ENCODE measurements at regions not wholly inside any gene's neighbourhood (a gene's known extent, or its start where the extent isn't known, plus 50 kb on each side); places are given as distances from the start of the nearest gene placed in this dataset.

DNA sequence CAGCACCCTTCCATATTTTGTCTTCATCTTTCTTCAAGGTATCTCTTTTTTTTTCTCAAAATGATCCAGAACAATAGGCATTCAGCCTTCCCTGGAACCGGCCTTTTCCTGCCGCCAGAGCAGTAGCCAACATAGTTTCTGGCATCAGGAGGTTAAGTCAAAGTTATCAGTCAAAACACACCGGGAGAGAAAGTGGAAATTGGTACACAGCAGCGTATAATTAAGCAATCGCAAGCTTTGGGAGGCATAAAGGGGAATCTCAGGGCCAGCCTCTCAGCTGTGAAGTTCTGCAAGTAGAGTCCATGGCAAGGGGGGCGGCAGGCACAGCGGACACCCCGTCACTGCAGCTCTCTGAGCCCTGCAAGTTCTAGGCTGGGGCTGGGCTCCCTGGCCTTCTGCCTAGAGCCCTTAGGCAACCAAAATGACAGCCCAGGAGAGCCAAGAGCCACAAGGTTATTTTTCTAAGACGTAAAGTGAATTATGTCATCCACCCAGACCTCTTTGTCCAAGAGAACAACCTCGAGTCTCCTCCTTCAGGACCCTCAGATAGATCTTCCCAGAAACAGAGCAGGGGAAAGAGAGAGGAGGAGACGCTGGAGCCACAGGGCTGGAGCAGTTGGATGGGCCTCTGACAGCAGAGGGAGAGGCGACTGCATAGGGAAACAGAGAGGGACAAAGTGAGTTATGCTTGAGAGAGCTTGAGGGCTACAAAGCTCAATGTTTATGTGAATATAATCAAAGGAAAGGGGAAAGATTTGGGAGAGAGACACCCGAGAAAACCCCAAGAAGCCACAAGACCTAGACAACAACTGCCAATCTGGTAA, 114.7 kb downstream of the BCL2L11 start:
- WGBS, 2 donors = 51 to 72% methylated on average over 13 of the region's 13 CpGs
- no peaks in the 10 kb centered on the region for H3K9me3 ChIP-seq (ENCODE audit: control insufficient read depth in 2 of 2, insufficient read depth in 1 of 2, low read depth in 1 of 2, low read length in 1 of 2)
- H3K27me3 ChIP-seq (ENCODE audit: control insufficient read depth in 1 of 2, insufficient read depth in 2 of 2, low read length in 2 of 2) = no peaks in the 10 kb centered on the region
- H3K27ac ChIP-seq (ENCODE audit: low read depth in 2 of 2, low read length in 1 of 2) = peak overlapping the region; percentile 87
- peaks cover 5 to 11% of the 10 kb centered on the region in 2 donors for H3K4me1 ChIP-seq (ENCODE audit: control insufficient read depth in 2 of 2, insufficient read depth in 2 of 2, low read length in 1 of 2)
- no peaks in the 10 kb centered on the region for H3K36me3 ChIP-seq (ENCODE audit: control insufficient read depth in 2 of 2, insufficient read depth in 2 of 2, low read length in 1 of 2)
- H3K4me3 ChIP-seq (ENCODE audit: low read depth in 1 of 2, low read length in 2 of 2) = no peak overlapping the region

- WGBS, 2 donors = 49 to 73% methylated on average over 3 of the region's 3 CpGs
- Histone ChIP-seq H3K9me3 (ENCODE audit: control insufficient read depth in 2 of 2, insufficient read depth in 1 of 2, low read depth in 1 of 2, low read length in 1 of 2) (no peaks in the 10 kb centered on the region), H3K27ac (ENCODE audit: low read depth in 2 of 2, low read length in 1 of 2) (peak overlapping the region; percentile 87), H3K4me1 (ENCODE audit: control insufficient read depth in 2 of 2, insufficient read depth in 2 of 2, low read length in 1 of 2) (peaks cover 5 to 11% of the 10 kb centered on the region in 2 donors), H3K36me3 (ENCODE audit: control insufficient read depth in 2 of 2, insufficient read depth in 2 of 2, low read length in 1 of 2) (no peaks in the 10 kb centered on the region), H3K27me3 (ENCODE audit: control insufficient read depth in 1 of 2, insufficient read depth in 2 of 2, low read length in 2 of 2) (no peaks in the 10 kb centered on the region), H3K4me3 (ENCODE audit: low read depth in 1 of 2, low read length in 2 of 2) (no peak overlapping the region)
Observed at GRCh38 chr2:111236025-111236424, 115.3 kb downstream of the BCL2L11 start.

DNA sequence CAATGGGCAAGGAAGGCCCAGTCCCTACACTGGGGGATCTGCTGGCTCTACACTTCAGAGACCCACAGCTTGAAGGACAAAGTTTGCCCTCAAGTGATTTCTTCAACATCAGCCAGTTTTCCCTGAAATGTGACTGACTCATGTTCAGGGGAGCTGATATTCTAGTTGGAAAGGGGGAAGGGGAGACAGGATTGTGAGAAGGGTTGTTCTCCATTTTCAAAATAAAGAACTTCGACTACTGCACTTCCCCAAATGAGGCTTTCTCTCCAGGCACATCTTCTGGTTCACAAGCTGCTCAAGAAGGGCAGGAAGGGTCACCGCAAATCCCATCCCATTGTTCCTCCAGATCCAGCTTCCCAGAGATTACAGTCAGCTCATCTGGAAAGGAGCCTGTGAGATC, 117.6 kb downstream of the BCL2L11 start:
- Histone ChIP-seq H3K27ac (ENCODE audit: low read depth in 2 of 2, low read length in 1 of 2) (no peak overlapping the region), H3K4me1 (ENCODE audit: control insufficient read depth in 2 of 2, insufficient read depth in 2 of 2, low read length in 1 of 2) (peaks cover 5 to 11% of the 10 kb centered on the region in 2 donors), H3K4me3 (ENCODE audit: low read depth in 1 of 2, low read length in 2 of 2) (no peak overlapping the region), H3K36me3 (ENCODE audit: control insufficient read depth in 2 of 2, insufficient read depth in 2 of 2, low read length in 1 of 2) (no peaks in the 10 kb centered on the region), H3K27me3 (ENCODE audit: control insufficient read depth in 1 of 2, insufficient read depth in 2 of 2, low read length in 2 of 2) (no peaks in the 10 kb centered on the region), H3K9me3 (ENCODE audit: control insufficient read depth in 2 of 2, insufficient read depth in 1 of 2, low read depth in 1 of 2, low read length in 1 of 2) (no peaks in the 10 kb centered on the region)
- 87 to 96% methylated on average over 2 of the region's 2 CpGs for WGBS, 2 donors

- H3K36me3 ChIP-seq (ENCODE audit: control insufficient read depth in 2 of 2, insufficient read depth in 2 of 2, low read length in 1 of 2) = no peaks in the 10 kb centered on the region
Observed at GRCh38 chr2:111239107-111239506, 118.4 kb downstream of the BCL2L11 start.

GRCh38 chr2:111239581-111240249, 119.0 kb downstream of the BCL2L11 start:
- WGBS, 2 donors = 96 to 97% methylated on average over 3 of the region's 3 CpGs
- Histone ChIP-seq H3K36me3 (ENCODE audit: control insufficient read depth in 2 of 2, insufficient read depth in 2 of 2, low read length in 1 of 2) (no peaks in the 10 kb centered on the region), H3K4me1 (ENCODE audit: control insufficient read depth in 2 of 2, insufficient read depth in 2 of 2, low read length in 1 of 2) (peaks cover 3 to 11% of the 10 kb centered on the region in 2 donors), H3K4me3 (ENCODE audit: low read depth in 1 of 2, low read length in 2 of 2) (no peak overlapping the region), H3K9me3 (ENCODE audit: control insufficient read depth in 2 of 2, insufficient read depth in 1 of 2, low read depth in 1 of 2, low read length in 1 of 2) (no peaks in the 10 kb centered on the region), H3K27me3 (ENCODE audit: control insufficient read depth in 1 of 2, insufficient read depth in 2 of 2, low read length in 2 of 2) (no peaks in the 10 kb centered on the region), H3K27ac (ENCODE audit: low read depth in 2 of 2, low read length in 1 of 2) (no peak overlapping the region)

More at GRCh38 chr2:111239107-111239506, 118.4 kb downstream of the BCL2L11 start:
- whole genome bisulfite sequencing, 2 donors = 91 to 93% methylated on average over 4 of the region's 4 CpGs
- no peak overlapping the region for H3K4me3 ChIP-seq (ENCODE audit: low read depth in 1 of 2, low read length in 2 of 2)
- no peak overlapping the region for H3K27ac ChIP-seq (ENCODE audit: low read depth in 2 of 2, low read length in 1 of 2)
- H3K27me3 ChIP-seq (ENCODE audit: control insufficient read depth in 1 of 2, insufficient read depth in 2 of 2, low read length in 2 of 2) = no peaks in the 10 kb centered on the region
- peaks cover 5 to 11% of the 10 kb centered on the region in 2 donors for H3K4me1 ChIP-seq (ENCODE audit: control insufficient read depth in 2 of 2, insufficient read depth in 2 of 2, low read length in 1 of 2)
- H3K9me3 ChIP-seq (ENCODE audit: control insufficient read depth in 2 of 2, insufficient read depth in 1 of 2, low read depth in 1 of 2, low read length in 1 of 2) = no peaks in the 10 kb centered on the region

- Histone ChIP-seq H3K4me3 (ENCODE audit: low read depth in 1 of 2, low read length in 2 of 2) (no peak overlapping the region), H3K36me3 (ENCODE audit: control insufficient read depth in 2 of 2, insufficient read depth in 2 of 2, low read length in 1 of 2) (no peaks in the 10 kb centered on the region), H3K27me3 (ENCODE audit: control insufficient read depth in 1 of 2, insufficient read depth in 2 of 2, low read length in 2 of 2) (no peaks in the 10 kb centered on the region)
Observed at GRCh38 chr2:111243295-111243694, 122.6 kb downstream of the BCL2L11 start.

DNA sequence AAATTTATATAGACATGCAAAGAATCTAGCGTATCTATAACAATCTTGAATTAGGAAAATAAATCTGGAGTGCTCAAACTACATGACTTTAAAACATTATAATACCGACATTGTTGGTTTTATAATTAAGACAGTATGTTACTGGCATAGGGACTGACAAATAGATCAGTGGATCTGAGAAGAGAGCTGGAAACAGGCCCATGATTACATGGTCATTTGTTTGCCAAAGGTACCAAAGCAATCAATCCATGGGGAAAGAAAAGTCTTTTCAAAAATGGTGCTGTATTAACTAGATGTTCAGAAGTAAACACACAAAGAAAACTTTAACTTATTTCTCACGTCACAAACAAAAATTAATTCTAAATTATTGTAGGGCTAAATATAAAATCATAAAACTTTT, 124.2 kb downstream of the BCL2L11 start:
- Histone ChIP-seq H3K4me1 (ENCODE audit: control insufficient read depth in 2 of 2, insufficient read depth in 2 of 2, low read length in 1 of 2) (no peaks in the 10 kb centered on the region), H3K4me3 (ENCODE audit: low read depth in 1 of 2, low read length in 2 of 2) (no peak overlapping the region), H3K27ac (ENCODE audit: low read depth in 2 of 2, low read length in 1 of 2) (no peak overlapping the region), H3K9me3 (ENCODE audit: control insufficient read depth in 2 of 2, insufficient read depth in 1 of 2, low read depth in 1 of 2, low read length in 1 of 2) (no peaks in the 10 kb centered on the region), H3K27me3 (ENCODE audit: control insufficient read depth in 1 of 2, insufficient read depth in 2 of 2, low read length in 2 of 2) (no peaks in the 10 kb centered on the region), H3K36me3 (ENCODE audit: control insufficient read depth in 2 of 2, insufficient read depth in 2 of 2, low read length in 1 of 2) (no peaks in the 10 kb centered on the region)
- 88 to 89% methylated on average over 3 of the region's 3 CpGs for WGBS, 2 donors

More at GRCh38 chr2:111243295-111243694, 122.6 kb downstream of the BCL2L11 start:
- Histone ChIP-seq H3K27ac (ENCODE audit: low read depth in 2 of 2, low read length in 1 of 2) (no peak overlapping the region), H3K4me1 (ENCODE audit: control insufficient read depth in 2 of 2, insufficient read depth in 2 of 2, low read length in 1 of 2) (no peaks in the 10 kb centered on the region), H3K9me3 (ENCODE audit: control insufficient read depth in 2 of 2, insufficient read depth in 1 of 2, low read depth in 1 of 2, low read length in 1 of 2) (no peaks in the 10 kb centered on the region)

- Histone ChIP-seq H3K27ac (ENCODE audit: low read depth in 2 of 2, low read length in 1 of 2) (no peak overlapping the region), H3K4me3 (ENCODE audit: low read depth in 1 of 2, low read length in 2 of 2) (no peak overlapping the region), H3K36me3 (ENCODE audit: control insufficient read depth in 2 of 2, insufficient read depth in 2 of 2, low read length in 1 of 2) (no peaks in the 10 kb centered on the region), H3K4me1 (ENCODE audit: control insufficient read depth in 2 of 2, insufficient read depth in 2 of 2, low read length in 1 of 2) (no peaks in the 10 kb centered on the region), H3K27me3 (ENCODE audit: control insufficient read depth in 1 of 2, insufficient read depth in 2 of 2, low read length in 2 of 2) (no peaks in the 10 kb centered on the region), H3K9me3 (ENCODE audit: control insufficient read depth in 2 of 2, insufficient read depth in 1 of 2, low read depth in 1 of 2, low read length in 1 of 2) (no peaks in the 10 kb centered on the region)
- WGBS, 2 donors = 80 to 92% methylated on average over 4 of the region's 4 CpGs
Observed at GRCh38 chr2:111246620-111247061, 125.9 kb downstream of the BCL2L11 start.

DNA sequence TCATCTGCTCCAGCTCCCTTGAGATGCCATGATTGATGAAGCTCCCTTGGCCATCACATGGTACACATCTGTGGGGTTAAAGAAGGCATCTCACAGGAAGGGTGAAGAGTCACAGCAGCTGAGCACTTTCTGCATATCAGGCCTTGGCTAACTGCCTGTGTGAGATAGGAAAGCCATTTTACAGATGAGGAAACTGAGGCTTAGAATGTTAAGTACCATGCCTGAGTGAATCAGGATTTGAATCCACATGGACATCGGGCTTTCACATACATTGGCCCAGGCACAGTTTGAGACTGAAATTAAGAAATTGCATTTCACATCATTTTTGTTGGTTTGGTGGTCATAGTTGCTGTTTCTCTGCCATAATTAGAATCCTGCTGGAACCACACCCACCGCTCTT, 126.8 kb downstream of the BCL2L11 start:
- Histone ChIP-seq H3K27ac (ENCODE audit: low read depth in 2 of 2, low read length in 1 of 2) (no peak overlapping the region), H3K36me3 (ENCODE audit: control insufficient read depth in 2 of 2, insufficient read depth in 2 of 2, low read length in 1 of 2) (no peaks in the 10 kb centered on the region), H3K27me3 (ENCODE audit: control insufficient read depth in 1 of 2, insufficient read depth in 2 of 2, low read length in 2 of 2) (no peaks in the 10 kb centered on the region), H3K4me3 (ENCODE audit: low read depth in 1 of 2, low read length in 2 of 2) (no peak overlapping the region), H3K4me1 (ENCODE audit: control insufficient read depth in 2 of 2, insufficient read depth in 2 of 2, low read length in 1 of 2) (no peaks in the 10 kb centered on the region), H3K9me3 (ENCODE audit: control insufficient read depth in 2 of 2, insufficient read depth in 1 of 2, low read depth in 1 of 2, low read length in 1 of 2) (no peaks in the 10 kb centered on the region)
- WGBS, 2 donors = 98 to 100% methylated on average over 2 of the region's 2 CpGs

All from esophagus (tissue), 2 donors.